ENCODE measurements at regions not wholly inside any gene's neighbourhood (a gene's known extent, or its start where the extent isn't known, plus 50 kb on each side); places are given as distances from the start of the nearest gene placed in this dataset.

GRCh38 chr12:94775710-94776109, 125.4 kb upstream of the TMCC3 start:
- DNase-seq (ENCODE audit: low read depth), result no peak
- no peak for TF ChIP-seq CTCF (IDR thresholded peaks at IDR 0.05; ENCODE audit: insufficient read depth, low read depth, low read length)
- no peak overlapping the region for H3K4me3 ChIP-seq (ENCODE audit: low read depth, low read length)

- no peak for DNase-seq (ENCODE audit: low read depth)
- H3K4me3 ChIP-seq (ENCODE audit: low read depth, low read length), result no peak overlapping the region
- TF ChIP-seq CTCF (IDR thresholded peaks at IDR 0.05; ENCODE audit: insufficient read depth, low read depth, low read length), result no peak
Measured at GRCh38 chr12:94771741-94772140, 121.4 kb upstream of the TMCC3 start.

GRCh38 chr12:94771199-94771598, 120.8 kb upstream of the TMCC3 start:
- DNase-seq (ENCODE audit: low read depth), result no peak
- no peak overlapping the region for H3K4me3 ChIP-seq (ENCODE audit: low read depth, low read length)
- no peak for TF ChIP-seq CTCF (IDR thresholded peaks at IDR 0.05; ENCODE audit: insufficient read depth, low read depth, low read length)

GRCh38 chr12:94770791-94771190, 120.4 kb upstream of the TMCC3 start:
- no peak overlapping the region for H3K4me3 ChIP-seq (ENCODE audit: low read depth, low read length)
- no peak for DNase-seq (ENCODE audit: low read depth)
- TF ChIP-seq CTCF (IDR thresholded peaks at IDR 0.05; ENCODE audit: insufficient read depth, low read depth, low read length), result no peak

- TF ChIP-seq CTCF (IDR thresholded peaks at IDR 0.05; ENCODE audit: insufficient read depth, low read depth, low read length), result no peak
- H3K4me3 ChIP-seq (ENCODE audit: low read depth, low read length), result no peak overlapping the region
- DNase-seq (ENCODE audit: low read depth), result no peak
Measured at GRCh38 chr12:94769776-94770759, 119.7 kb upstream of the TMCC3 start.

GRCh38 chr12:94769047-94769420, 118.7 kb upstream of the TMCC3 start:
- H3K4me3 ChIP-seq (ENCODE audit: low read depth, low read length), result no peak overlapping the region
- no peak for TF ChIP-seq CTCF (IDR thresholded peaks at IDR 0.05; ENCODE audit: insufficient read depth, low read depth, low read length)
- DNase-seq (ENCODE audit: low read depth), result peak; percentile 87
